Right ventricle myocardium superior (tissue), 1 donor: ENCODE measurements at regions not wholly inside any gene's neighbourhood (a gene's known extent, or its start where the extent isn't known, plus 50 kb on each side); places are given as distances from the start of the nearest gene placed in this dataset.
A peak's percentile ranks its signal among the peaks of the same experiment; 100 is the strongest.
"Not testable (repeated sequence)": the region's sequence is repeated elsewhere in the genome, so short reads cannot be mapped to it uniquely, and the experiment has no call there.

Experiments used
- ATAC-seq: fragments of 200-7000 bp; cut with Tn5 transposase; one replicate; pipeline ENCODE4 v1.9.1; 2020; ENCODE audit warnings: mild to moderate bottlenecking; ENCODE audit not compliant: poor library complexity
- DNase-seq: peaks from one replicate; pipeline ENCODE4 v3.0.0-alpha.2; 2020
- intact Hi-C: fragments of 100-400 bp; cut with DNase I; formaldehyde crosslinking; loops from one replicate; pipeline ENCODE4 v1.11.2; 2022
- donor health status: DM: no; HTN: yes; CAD: no; lungs with severe emphysema.

DNA sequence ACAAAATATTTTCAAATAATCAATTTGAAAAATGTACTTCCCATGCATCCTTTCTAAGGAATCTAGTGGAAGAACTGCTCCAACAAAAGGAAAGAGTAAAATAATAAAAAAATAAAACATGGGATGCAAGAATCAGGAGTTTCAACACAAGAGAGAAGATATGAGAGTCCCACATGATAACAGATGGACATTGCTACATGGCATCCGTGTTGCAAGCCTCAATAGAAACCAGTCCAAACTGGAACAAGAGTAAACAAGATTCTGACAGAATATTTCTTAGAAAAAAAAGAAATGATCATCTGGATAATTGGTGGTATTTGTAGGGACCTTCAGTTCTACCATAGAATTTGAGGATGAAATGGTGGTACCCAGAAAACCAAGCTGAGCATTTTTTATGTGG, 186.8 kb downstream of the FRK start:
- intact Hi-C loops = no loop called here
- no peak for DNase-seq
- no peak for ATAC-seq

DNA sequence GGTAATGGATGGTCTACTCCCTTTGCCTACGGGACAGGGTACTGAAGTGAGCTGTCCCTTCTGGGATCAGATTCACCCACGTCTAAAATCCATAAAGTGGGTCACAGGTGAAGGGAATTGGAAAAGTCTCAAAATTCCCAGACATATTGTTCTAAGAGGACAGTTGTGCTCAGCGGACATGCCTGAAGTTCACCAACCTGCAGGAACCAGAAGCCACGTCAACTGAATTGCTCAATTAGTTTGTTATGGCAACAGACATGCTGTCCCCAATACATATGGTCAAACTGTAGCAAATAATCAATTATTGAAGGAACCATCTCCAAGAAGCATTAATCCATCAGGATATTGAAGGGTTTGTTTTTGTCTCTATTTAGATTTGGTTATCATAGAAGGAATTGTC, 190.2 kb downstream of the FRK start:
- ATAC-seq = no peak
- intact Hi-C loops = no loop called here
- no peak for DNase-seq

DNA sequence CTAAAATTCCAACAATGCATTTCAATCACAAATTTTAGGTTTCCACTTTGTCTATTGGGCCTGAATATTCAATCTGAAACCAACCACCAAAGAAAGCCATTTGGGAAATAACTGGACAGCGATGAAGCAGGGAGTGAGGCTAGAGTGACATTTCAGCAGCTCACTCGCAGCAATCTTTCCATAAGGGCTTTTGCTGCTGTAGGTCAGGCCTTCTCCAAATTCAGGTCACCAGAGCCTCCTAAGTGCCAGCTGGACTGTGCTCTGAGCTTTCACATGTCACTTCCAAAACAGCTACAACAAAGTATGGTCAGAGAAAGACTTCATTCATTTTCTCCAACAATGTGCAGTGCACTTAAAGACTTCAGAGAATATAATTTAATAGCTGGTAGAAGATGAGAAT, 194.8 kb downstream of the FRK start:
- ATAC-seq = peak; percentile 93
- intact Hi-C loops = no loop called here
- no peak for DNase-seq

DNA sequence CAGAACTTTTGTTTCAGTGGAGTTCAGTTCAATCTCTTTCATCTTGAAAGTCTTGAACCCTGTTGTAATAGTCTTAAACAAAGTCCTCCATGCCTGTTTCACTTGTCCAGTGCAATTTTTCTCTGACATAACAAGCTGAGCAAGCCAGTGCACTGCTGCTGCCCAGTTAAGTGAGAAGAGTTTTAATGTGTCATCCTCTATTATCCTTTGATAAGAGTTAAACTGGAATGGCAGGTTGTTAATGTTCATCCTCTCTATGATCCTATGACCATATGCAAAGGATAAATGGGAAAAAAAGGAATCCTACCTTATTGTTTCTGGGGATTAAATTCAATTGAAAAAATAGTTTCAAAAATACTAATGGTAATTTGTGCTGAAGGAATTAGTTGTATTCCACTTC, 197.5 kb downstream of the FRK start:
- DNase-seq = no peak
- no peak for ATAC-seq
- intact Hi-C loops = no loop called here

DNA sequence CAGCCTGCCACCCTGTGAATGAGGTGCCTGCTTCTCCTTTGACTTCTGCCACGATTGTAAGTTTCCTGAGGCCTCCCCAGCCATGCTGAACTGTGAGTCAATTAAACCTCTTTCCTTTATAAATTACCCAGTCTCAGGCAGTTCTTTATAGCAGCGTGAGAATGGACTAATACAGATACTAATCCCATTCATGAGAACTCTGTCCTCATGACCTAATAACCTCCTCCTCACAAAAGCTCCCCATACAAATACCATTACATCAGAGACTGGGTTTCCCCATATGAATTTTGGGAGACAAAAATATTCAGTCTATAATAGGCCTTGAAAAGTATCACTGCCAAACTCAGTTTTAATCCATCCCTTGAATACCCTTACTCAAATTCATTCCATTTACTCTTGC, 199.0 kb downstream of the FRK start:
- intact Hi-C loops, ATAC-seq, DNase-seq: not testable (repeated sequence)

DNA sequence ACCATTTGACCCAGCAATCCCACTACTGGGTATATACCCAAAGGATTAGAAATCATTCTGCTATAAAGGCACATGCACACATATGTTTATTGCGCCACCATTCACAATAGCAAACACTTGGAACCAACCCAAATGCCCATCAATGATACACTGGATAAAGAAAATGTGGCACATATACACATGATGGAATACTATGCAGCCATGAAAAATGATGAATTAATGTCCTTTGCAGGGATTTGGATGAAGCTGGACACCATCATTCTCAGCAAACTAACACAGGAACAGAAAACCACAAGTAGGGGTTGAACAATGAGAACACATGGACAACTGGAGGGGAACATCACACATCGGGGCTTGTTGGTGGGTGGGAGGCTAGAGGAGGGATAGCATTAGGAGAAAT, 201.1 kb downstream of the FRK start:
- ATAC-seq, intact Hi-C loops, DNase-seq: not testable (repeated sequence)

DNA sequence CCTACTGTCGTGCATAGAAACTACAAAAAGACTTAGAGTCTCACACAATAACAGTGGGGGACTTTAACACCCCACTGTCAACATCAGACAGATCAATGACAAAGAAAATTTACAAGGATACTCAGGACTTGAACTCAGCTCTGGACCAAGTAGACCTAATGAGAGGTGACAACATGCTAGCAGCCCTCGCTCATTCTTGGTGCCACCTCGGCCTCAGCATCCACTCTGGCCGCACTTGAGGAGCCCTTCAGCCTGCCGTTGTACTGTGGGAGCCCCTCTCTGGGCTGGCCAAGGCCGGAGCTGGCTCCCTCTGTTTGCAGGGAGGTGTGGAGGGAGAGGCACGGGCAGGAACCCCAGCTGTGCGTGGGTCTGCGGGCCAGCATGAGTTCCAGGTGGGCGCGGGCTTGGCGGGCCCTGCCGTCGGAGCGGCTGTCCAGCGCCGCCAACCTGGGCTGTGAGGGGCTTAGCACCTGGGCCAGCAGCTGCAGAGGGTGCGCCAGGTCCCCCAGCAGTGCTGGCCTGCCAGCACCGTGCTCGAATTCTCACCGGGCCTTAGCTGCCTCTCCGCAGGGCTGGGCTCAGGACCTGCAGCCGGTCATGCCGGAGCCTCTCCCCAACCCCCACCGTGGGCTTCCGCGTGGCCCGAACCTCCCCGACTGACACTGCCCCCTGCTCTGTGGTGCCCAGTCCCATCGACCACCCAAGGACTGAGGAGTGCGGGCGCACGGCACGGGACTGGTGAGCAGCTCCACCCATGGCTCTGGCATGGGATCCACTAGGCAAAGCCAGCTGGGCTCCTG, 205.6 kb downstream of the FRK start:
- DNase-seq (no peak), ATAC-seq (no peak)
- intact Hi-C loops = no loop called here

DNA sequence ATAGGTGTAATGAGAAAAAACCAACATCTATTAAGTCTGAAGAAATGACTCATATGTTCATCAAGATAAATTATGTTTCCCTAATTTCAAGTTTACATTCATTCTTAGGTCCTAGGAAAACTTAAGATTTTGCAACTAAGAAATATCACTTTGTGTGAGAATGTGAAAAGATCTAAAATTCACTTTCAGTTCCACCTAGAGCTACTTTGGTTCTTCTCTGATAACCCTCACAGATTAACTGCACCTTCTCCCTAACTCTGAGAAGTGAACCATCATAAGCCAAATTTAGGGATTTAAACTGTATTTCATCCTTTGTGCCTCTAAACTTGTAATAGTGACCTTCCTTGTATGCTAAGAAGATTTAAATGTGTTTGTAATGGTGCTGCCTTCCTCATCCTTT, 213.0 kb downstream of the FRK start:
- intact Hi-C loops = no loop called here
- DNase-seq = no peak
- ATAC-seq = no peak

DNA sequence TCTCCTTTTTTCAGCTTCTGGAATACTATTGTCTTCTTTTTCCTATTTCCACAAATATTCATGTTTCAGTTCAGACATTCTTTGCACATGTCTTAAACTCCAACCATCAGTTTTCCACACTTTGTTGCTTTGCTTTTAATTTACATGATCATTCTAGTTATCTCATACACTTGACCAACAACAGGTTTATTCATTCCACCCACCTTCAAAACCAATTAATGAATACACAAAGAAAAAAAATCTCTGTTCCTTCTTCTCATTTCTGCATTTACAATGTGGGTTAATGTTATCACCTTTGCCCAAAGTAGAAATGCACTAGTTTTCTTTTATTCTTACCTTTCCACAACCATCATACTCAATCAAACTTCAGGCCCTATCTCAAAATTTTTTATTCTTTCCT, 216.7 kb downstream of the FRK start:
- DNase-seq = no peak
- no peak for ATAC-seq
- intact Hi-C loops = no loop called here

DNA sequence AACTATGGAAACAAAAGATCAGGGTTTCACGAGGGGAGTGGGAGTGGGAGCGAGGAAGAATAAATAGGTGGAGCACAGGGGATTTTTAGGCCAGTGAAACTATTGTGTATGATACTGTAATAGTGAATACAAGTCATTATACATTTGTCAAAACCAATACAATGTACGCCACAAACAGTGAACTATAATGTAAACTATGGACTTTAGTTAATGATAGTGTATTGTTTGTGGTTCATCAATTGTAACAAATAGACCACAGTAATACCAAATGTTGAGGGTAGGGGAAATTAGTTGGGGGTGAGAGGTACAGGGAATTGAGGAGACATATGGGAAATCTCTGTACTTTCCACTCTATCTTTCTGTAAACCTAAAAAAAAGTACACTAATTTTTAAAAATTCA, 218.4 kb downstream of the FRK start:
- ATAC-seq (no peak), DNase-seq (no peak)
- intact Hi-C loops = no loop called here

DNA sequence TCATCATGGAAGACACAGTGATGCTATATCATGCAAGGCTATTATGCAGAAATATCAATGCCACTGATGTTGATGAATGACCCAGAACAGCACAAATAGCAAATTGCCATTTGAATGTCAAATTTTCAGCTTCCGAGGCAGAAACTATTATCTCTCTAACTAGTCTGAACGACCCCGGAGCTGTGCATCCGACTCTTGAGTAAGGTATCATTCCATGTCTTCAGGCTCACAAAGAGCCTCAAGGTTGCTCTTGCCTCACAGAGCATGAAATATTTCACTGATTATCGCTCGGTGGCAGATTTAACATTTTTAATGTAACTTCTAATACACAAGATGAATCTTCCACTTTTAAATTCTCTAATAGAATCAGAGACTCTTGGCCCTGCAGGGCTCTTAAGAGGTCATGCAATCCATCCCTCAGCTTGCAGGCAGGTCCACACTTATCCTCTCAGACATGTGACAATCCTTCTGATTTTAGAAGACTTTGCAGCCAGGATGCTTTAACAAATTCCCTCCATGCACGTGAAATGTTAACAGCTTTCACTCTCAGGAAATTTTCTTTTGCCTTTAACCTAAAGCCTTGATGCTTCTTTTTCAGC, 221.0 kb downstream of the FRK start:
- DNase-seq (no peak), ATAC-seq (no peak)
- intact Hi-C loops = no loop called here

DNA sequence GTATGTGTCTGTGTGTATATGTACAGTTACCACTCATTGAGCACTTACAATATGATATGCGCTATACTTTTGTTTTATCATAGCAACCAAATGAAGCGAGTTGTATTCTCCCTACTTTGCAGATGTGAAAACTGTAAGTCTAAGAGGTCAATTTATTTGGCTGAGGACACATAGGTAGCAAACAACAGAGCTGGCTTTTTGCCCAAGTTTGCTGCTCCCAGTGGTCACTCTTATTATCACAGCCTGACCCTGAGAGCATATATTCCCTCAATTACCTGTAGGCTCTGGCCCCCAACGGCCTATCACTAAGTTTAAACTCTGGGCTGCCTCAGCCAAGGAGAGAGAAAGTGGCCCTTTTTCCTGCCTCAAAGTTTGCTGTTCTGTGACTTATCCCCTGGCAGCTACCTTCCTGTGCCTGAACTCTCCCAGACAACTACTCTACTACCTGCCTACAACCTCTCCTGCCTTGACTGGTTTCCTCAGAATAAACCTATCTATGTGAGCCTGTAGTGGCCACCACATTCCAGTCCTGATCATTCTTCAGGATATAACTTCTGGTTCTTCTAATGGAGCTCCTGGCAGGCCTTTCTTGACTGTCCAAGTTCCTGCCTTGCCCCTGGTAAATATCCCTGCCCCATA, 221.8 kb downstream of the FRK start:
- ATAC-seq = no peak
- intact Hi-C loops = no loop called here
- DNase-seq = no peak

DNA sequence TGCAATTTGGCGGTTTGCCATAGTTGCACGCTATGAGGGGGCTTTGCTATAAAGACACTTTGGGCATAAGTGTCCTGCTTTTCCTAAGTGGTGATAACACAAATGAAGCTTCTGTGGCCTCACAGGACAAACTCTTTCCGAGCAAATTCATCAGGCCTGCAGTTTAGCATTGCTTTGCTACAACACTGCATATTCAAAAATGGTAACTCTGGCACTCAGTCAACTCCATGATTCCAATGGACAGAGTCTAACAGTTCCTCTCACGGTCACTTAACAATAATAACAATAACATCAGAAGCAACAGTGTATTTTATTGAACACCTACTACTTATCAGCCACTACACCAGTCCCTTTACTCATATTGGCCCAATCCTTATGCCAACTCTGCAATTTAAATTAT, 222.5 kb downstream of the FRK start:
- ATAC-seq (no peak), DNase-seq (no peak)
- intact Hi-C loops = no loop called here

DNA sequence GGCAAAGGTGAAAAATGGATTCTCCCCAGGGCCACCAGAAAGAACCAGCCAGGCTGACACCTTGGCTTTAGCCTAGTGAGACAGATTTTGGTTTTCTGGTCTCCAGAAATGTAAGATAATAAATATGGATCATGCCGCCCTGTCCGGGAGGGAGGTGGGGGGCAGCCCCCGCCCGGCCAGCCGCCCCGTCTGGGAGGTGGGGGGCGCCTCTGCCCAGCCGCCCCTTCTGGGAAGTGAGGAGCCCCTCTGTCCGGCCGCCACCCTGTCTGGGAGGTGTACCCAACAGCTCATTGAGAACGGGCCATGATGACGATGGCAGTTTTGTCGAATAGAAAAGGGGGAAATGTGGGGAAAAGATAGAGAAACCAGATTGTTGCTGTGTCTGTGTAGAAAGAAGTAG, 224.3 kb downstream of the FRK start:
- intact Hi-C loops, ATAC-seq: not testable (repeated sequence)

DNA sequence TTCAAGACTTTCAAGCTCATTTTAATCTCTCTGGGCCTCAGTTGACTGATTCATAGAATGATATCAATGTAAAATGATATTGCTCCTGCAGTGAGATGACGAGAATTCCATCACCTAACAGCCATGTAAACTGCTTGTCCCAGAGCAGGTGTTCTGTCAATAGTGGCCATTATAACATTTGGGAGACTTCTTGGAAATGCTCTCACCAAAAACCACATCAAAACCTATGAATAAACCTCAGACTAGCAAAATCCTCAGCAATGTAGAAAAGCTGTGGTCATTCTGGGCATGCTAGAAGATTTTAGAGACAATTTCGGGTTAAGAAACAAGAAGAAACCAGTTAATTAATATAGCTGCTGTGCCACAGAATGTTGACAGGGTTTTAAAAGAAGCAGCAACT, 225.4 kb downstream of the FRK start:
- DNase-seq = no peak
- ATAC-seq = no peak
- intact Hi-C loops = no loop called here

More for the DNA sequence above, 224.3 kb downstream of the FRK start:
- DNase-seq = not testable (repeated sequence)

DNA sequence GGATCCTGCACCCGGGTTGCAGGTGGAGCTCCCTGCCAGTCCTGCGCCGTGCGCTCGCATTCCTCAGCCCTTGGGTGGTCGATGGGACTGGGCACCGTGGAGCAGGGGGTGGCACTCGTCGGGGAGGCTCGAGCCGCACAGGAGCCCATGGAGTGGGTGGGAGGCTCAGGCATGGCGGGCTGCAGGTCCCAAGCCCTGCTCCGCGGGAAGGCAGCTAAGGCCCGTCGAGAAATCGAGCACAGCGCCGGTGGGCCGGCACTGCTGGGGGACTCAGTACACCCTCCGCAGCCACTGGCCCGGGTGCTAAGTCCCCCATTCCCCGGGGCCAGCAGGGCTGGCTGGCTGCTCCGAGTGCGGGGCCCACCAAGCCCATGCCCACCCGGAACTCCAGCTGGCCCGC, 226.1 kb downstream of the FRK start:
- DNase-seq, intact Hi-C loops, ATAC-seq: not testable (repeated sequence)

DNA sequence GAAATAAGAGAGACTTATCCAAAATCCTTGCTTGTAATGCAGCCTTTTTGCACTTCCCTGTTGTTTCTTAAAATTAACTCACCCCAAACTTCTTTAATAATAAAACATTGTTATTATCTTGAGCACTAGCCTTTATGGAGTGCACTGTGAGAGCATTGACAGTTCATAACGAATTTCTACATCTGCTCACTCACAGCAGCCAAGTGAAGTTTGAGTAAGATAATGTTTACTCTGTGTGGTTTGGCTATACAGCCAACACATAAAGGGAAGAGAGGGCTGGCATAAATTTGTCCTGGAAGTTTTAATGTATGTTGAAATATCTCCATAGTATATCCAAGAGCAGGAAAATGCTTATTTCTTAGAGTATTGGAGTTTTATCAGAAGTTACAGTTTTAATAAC, 227.9 kb downstream of the FRK start:
- intact Hi-C loops = no loop called here
- DNase-seq (no peak), ATAC-seq (no peak)

DNA sequence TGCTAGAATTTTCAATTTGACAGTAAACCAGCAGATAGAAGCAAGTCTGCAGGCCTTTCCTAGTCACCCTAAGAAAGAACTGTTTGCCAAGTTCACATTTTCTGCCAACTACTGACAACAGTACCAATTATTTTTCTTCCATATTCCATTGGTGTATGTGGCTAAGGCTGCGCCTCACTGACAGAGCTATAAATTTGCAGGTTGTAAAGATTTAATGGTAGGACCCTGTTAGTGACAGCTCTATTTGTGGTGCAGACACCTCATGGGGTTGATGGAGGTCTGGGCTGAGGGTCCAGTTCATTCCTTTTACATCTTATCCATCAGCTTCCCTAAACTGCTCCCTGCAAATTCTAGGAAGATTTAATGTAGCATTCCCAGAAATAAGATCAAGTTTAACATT, 228.5 kb downstream of the FRK start:
- intact Hi-C loops = no loop called here

DNA sequence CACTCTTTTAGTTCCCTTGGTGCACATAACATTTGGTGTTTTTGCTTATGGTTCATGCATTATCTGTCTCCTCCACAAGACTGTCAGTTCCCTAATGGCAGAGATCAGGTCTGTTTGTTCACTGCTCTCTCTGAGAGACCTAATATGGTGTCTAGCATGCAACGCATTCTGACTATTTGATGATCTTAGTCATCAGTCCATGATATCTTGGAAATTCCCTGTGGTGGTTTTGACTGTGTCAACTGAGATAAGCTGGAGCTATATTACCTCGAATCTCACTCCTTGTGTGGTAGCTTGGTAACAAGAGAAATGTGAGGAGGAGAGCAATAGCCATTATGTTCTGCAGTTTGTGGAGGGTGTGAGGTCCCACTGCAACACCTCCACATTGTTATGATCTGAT, 229.8 kb downstream of the FRK start:
- ATAC-seq (no peak), DNase-seq (no peak)
- intact Hi-C loops = no loop called here

More for the DNA sequence above, 228.5 kb downstream of the FRK start:
- ATAC-seq = no peak
- DNase-seq = no peak

DNA sequence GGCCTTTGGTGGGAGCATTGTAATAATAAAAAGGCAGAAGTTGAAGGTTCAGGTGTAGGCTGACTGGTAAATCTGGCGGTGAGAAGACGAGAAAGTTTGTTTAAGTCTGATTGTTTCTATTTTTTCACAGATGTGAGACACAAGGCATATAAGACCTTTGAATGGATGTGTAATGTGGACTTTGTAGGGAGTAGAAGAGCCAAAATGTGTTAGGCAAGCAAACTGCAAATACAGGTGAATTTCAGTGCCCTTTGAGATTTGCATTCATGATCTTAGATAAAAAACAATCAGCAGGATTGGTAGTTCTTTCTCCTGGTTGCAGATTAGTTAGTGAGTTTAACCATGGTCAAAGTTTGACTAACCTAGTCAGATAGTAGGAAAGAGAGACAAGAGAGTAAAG, 238.9 kb downstream of the FRK start:
- DNase-seq (no peak), ATAC-seq (no peak)
- intact Hi-C loops = no loop called here
